Epithelial cell of esophagus (primary cell): ENCODE measurements at regions not wholly inside any gene's neighbourhood (a gene's known extent, or its start where the extent isn't known, plus 50 kb on each side); places are given as distances from the start of the nearest gene placed in this dataset.

Experiments
- DNase-seq: peaks from one replicate; pipeline ENCODE4 v3.0.0; 2010; ENCODE audit warnings: low read depth
- H3K4me3 ChIP-seq: 2 replicates; pipeline ENCODE4 v1.5.1; 2011; ENCODE audit warnings: mild to moderate bottlenecking, low read length, control low read depth
- CTCF ChIP-seq: IDR thresholded peaks from 2 replicates; pipeline ENCODE4 v1.5.1; 2011; ENCODE audit warnings: low read depth, mild to moderate bottlenecking, low read length, control low read depth, inconsistent platforms; ENCODE audit not compliant: insufficient read depth; ENCODE audit errors: missing control alignments

GRCh38 chr6:103750603-103751002 is 1109.1 kb downstream of the HACE1 start:
- no peak for DNase-seq
- TF ChIP-seq CTCF, result no peak
- no peak overlapping the region for H3K4me3 ChIP-seq

- no peak for TF ChIP-seq CTCF
- H3K4me3 ChIP-seq, result no peak overlapping the region
- DNase-seq, result no peak
Measured at GRCh38 chr6:103734016-103734415, 1125.7 kb downstream of the HACE1 start.

GRCh38 chr6:103729658-103730057 is 1130.1 kb downstream of the HACE1 start:
- TF ChIP-seq CTCF, result no peak
- no peak for DNase-seq
- no peak overlapping the region for H3K4me3 ChIP-seq

GRCh38 chr6:103723438-103724322 is 1136.0 kb downstream of the HACE1 start:
- DNase-seq, result no peak
- no peak overlapping the region for H3K4me3 ChIP-seq
- no peak for TF ChIP-seq CTCF

- no peak for TF ChIP-seq CTCF
- H3K4me3 ChIP-seq, result no peak overlapping the region
- DNase-seq, result no peak
Measured at GRCh38 chr6:103722683-103723082, 1137.0 kb downstream of the HACE1 start.

- no peak for DNase-seq
- no peak for TF ChIP-seq CTCF
- H3K4me3 ChIP-seq, result no peak overlapping the region
Measured at GRCh38 chr6:103721923-103722322, 1137.8 kb downstream of the HACE1 start.

GRCh38 chr6:103720393-103720792 is 1139.3 kb downstream of the HACE1 start:
- no peak overlapping the region for H3K4me3 ChIP-seq
- DNase-seq, result no peak
- no peak for TF ChIP-seq CTCF
